ENCODE measurements at regions not wholly inside any gene's neighbourhood (a gene's known extent, or its start where the extent isn't known, plus 50 kb on each side); places are given as distances from the start of the nearest gene placed in this dataset.
A peak's percentile ranks its signal among the peaks of the same experiment; 100 is the strongest.

DNA sequence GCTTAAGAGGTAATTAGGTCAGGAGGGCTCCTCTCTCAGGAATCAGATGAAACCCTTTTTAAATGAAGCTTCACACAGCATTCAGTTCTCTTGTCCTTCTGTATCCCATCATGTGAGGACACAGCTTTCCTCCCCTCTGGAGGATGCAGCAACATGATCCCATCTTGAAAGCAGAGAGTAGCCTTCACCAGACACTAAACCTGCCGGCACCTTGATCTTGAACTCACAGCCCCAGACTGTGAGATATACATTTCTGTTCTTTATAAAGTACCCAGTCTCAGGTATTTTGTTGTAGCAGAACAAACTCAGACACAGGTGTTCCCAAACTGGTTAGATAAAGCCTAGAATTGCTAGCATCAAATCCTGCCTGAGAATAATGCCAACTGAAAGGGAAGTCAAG lies 83.7 kb upstream of the PRICKLE2 start:
- Mint-ChIP-seq H3K4me1 (no peaks in the 10 kb centered on the region), H3K27me3 (no peaks in the 10 kb centered on the region), H3K27ac (no peak overlapping the region), H3K9me3 (peaks cover 4% of the 10 kb centered on the region), H3K36me3 (no peaks in the 10 kb centered on the region), H3K4me3 (no peak overlapping the region)
- ATAC-seq, result no peak

DNA sequence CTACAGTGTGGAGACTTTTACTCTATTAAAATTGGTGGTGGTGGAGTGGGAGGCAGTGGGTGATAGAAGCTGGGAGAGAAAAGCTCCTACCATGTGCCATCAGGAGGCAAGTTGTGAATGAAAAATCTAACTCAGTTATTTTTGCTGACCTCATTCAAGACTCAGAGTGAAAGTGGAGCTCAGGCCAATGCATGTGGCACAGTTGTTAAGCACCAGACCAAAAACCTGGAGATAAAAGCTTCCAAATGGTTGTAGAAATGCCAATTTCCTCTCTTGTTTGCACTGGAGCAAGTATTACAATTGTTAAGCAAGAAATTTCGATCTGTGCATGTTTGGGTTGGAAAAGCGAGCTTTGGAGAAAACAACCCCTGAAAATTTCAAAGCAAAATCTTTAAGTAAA lies 81.5 kb upstream of the PRICKLE2 start:
- Mint-ChIP-seq H3K27ac (no peak overlapping the region), H3K4me3 (no peak overlapping the region), H3K4me1 (no peaks in the 10 kb centered on the region), H3K36me3 (no peaks in the 10 kb centered on the region), H3K27me3 (no peaks in the 10 kb centered on the region), H3K9me3 (no peaks in the 10 kb centered on the region)
- ATAC-seq, result no peak

DNA sequence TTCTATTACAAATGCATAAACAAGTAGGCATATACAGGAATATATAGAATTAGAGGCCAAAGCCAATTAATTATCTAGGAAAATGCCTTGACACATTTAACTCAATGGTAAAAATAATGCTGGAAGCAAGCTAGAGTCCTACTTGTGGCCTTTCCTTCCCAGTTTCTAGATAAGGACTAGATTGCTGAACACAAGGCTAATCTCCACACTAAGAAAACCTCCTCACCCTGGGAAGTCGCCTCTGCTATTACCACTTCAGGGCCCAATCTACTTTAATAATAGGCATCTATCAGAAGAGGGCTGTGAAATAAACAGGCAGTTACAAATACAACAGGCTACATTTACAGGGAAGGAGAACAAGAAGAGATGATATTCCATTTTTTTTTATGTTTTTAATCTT lies 80.5 kb upstream of the PRICKLE2 start:
- Mint-ChIP-seq H3K27ac (no peak overlapping the region), H3K4me3 (no peak overlapping the region), H3K9me3 (no peaks in the 10 kb centered on the region), H3K4me1 (no peaks in the 10 kb centered on the region), H3K36me3 (no peaks in the 10 kb centered on the region), H3K27me3 (peaks cover 4% of the 10 kb centered on the region)
- ATAC-seq, result no peak

DNA sequence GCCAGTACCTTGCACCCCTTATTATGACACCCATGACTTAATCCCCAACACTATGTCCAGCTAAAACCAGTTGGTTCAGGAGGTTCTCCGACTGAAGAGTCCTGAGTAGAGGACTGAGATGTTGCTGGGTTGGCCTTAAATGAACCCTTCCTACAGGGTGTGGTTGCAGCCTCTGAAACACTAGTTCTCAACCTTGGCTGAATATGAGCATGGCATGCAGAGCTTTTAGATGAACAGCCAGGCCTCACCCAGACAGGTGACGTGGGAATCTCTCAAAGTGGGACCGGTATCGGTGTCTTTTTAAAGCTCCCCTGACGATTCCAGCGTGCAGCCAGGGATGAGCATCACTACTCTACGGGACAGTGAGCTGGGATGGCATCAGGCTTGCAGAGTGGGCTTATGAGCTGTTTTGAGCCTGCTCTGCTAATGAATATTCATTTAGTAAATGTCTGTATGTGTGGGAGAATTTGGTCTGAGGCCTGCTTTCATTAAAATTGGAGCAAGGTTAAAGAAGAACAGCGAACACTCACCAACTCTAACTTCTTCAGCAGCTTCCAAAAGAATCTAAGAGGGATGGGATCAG lies 79.7 kb upstream of the PRICKLE2 start:
- no peaks in the 10 kb centered on the region for H3K4me1 Mint-ChIP-seq
- peaks cover 11% of the 10 kb centered on the region for H3K27me3 Mint-ChIP-seq
- H3K27ac Mint-ChIP-seq, result no peak overlapping the region
- H3K36me3 Mint-ChIP-seq, result no peaks in the 10 kb centered on the region
- peak; percentile 12 for ATAC-seq
- no peak overlapping the region for H3K4me3 Mint-ChIP-seq
- no peaks in the 10 kb centered on the region for H3K9me3 Mint-ChIP-seq

DNA sequence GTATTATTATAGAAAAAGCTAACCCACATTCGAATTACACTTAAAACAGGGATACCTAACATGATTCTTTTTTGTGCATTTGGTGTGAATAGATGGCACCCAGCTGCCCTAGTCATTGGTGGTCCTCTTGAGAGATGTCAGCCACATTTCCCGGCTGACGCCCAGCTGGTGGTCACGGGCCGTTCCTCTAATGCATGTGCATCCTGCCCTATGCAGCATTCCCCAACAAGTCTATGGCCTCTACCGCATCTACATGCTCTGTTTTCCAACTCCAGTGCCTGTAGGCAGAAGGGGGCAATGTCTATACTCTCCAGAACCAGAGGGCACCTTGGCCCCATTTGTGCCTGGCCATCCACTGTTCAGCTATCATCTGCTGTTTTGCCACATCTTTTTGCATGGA lies 78.6 kb upstream of the PRICKLE2 start:
- no peaks in the 10 kb centered on the region for H3K9me3 Mint-ChIP-seq
- ATAC-seq, result no peak
- H3K27me3 Mint-ChIP-seq, result peaks cover 21% of the 10 kb centered on the region
- H3K36me3 Mint-ChIP-seq, result no peaks in the 10 kb centered on the region
- H3K4me1 Mint-ChIP-seq, result no peaks in the 10 kb centered on the region
- H3K4me3 Mint-ChIP-seq, result no peak overlapping the region
- no peak overlapping the region for H3K27ac Mint-ChIP-seq

DNA sequence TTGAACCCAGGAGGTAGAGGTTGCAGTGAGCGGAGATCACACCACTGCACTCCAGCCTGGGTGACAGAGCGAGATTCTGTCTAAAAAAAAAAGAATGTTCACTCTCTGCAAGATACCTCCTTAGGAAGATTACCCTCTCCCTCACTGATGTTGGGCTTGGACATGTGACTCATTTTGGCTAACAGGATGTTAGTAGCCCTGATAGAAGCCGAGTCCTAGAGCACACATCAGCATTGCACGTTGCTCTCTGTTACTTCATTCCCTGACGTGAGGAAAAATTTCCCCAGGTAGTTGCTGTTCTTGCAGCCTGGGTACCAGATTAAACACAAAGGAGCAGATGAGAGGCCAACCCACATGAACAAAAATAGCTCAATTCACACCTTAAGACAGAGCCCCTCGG lies 78.1 kb upstream of the PRICKLE2 start:
- no peak for ATAC-seq
- H3K27me3 Mint-ChIP-seq, result peaks cover 26% of the 10 kb centered on the region
- H3K9me3 Mint-ChIP-seq, result no peaks in the 10 kb centered on the region
- no peak overlapping the region for H3K4me3 Mint-ChIP-seq
- no peaks in the 10 kb centered on the region for H3K36me3 Mint-ChIP-seq
- H3K27ac Mint-ChIP-seq, result no peak overlapping the region
- H3K4me1 Mint-ChIP-seq, result no peaks in the 10 kb centered on the region

DNA sequence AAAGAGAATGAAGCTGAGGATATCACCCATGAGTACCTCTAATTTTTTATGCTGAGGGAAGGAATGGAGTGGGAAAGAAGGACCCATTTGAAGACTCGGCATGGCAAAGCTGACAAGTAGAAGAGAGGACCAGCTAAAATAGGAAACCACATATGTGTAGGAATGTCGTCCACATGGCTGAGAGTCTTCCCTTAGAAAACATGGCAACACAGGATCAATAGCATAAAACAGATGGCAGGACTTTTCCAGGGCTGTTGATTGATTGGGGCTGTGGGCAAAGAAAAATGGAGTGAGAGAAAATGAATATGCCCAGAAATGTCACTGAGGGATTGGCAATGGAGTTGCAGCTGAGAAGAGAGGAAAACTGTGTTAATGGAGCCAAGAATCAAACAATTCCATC lies 76.2 kb upstream of the PRICKLE2 start:
- H3K27ac Mint-ChIP-seq, result no peak overlapping the region
- H3K36me3 Mint-ChIP-seq, result no peaks in the 10 kb centered on the region
- H3K4me1 Mint-ChIP-seq, result no peaks in the 10 kb centered on the region
- no peak for ATAC-seq
- H3K9me3 Mint-ChIP-seq, result peaks cover 4% of the 10 kb centered on the region
- H3K27me3 Mint-ChIP-seq, result peaks cover 28% of the 10 kb centered on the region
- no peak overlapping the region for H3K4me3 Mint-ChIP-seq

DNA sequence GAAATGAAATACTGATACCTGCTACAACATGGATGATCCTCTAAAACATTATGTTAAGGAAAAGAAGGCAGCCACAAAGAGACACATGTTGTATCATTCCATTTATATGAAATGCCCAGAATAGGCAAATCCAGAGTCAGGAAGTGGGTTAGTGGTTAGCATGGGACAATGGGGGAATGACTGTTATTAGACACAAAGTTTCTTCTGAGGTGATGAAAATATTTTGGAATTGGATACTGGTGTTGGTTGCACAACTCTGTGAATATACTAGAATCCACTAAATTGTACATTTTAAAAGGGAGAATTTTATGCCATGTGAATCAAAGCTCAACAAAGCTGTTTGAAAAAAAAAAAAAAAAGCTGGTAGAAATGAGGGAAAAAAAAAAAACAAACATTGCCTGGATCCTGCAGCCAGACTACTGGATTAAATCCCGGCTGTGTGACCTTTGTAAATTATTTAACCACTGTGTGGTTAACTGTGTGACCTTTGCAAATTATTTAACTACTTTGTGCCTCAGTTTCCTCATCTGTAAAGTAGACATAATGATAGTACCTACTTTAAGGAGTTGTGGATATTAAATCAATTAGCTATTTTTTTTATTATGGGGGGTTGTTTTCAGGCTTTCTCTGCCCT lies 75.6 kb upstream of the PRICKLE2 start:
- Mint-ChIP-seq H3K27ac (no peak overlapping the region), H3K9me3 (peaks cover 4% of the 10 kb centered on the region), H3K4me1 (no peaks in the 10 kb centered on the region), H3K27me3 (peaks cover 28% of the 10 kb centered on the region), H3K4me3 (no peak overlapping the region), H3K36me3 (no peaks in the 10 kb centered on the region)
- ATAC-seq, result no peak

DNA sequence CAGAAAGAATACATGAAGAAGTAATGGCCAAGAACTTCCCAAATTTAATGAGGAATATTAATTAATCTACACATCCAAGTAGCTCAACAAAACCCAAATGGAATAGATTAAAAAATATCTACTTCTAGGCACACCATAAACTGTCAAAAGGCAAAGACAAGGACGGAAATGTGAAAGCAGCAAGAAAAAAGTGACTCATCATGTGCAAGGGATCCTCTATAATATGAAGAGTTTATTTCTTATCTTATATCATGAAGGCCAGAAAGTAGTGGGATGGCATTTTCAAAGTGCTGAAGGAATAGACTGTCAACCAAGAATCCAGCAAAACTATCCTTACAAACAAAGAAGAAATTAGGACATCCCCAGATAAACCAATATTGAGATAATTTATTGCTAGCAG lies 73.9 kb upstream of the PRICKLE2 start:
- H3K27me3 Mint-ChIP-seq, result peaks cover 28% of the 10 kb centered on the region
- peaks cover 4% of the 10 kb centered on the region for H3K9me3 Mint-ChIP-seq
- H3K27ac Mint-ChIP-seq, result no peak overlapping the region
- ATAC-seq, result no peak
- no peaks in the 10 kb centered on the region for H3K4me1 Mint-ChIP-seq
- no peak overlapping the region for H3K4me3 Mint-ChIP-seq
- no peaks in the 10 kb centered on the region for H3K36me3 Mint-ChIP-seq

DNA sequence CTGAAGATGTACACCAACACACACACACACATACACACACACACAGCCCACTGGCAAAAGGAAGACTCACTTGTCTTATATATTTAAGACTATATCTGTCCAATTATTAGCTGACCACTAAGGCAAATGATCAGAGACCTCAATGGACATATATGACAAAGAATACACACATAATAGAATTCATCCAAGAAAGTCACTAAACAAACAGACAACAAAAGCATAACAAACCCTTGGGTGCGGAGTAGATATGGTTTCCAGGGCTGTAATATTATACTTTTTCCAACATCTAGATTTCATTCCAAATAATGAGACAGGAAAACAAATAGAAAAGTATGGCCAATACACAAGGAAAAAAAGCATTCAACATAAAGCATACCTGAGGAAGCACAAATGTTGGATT lies 72.3 kb upstream of the PRICKLE2 start:
- H3K4me1 Mint-ChIP-seq, result no peaks in the 10 kb centered on the region
- no peak overlapping the region for H3K27ac Mint-ChIP-seq
- H3K36me3 Mint-ChIP-seq, result no peaks in the 10 kb centered on the region
- H3K4me3 Mint-ChIP-seq, result no peak overlapping the region
- H3K9me3 Mint-ChIP-seq, result peaks cover 4% of the 10 kb centered on the region
- ATAC-seq, result no peak
- H3K27me3 Mint-ChIP-seq, result peaks cover 41% of the 10 kb centered on the region

DNA sequence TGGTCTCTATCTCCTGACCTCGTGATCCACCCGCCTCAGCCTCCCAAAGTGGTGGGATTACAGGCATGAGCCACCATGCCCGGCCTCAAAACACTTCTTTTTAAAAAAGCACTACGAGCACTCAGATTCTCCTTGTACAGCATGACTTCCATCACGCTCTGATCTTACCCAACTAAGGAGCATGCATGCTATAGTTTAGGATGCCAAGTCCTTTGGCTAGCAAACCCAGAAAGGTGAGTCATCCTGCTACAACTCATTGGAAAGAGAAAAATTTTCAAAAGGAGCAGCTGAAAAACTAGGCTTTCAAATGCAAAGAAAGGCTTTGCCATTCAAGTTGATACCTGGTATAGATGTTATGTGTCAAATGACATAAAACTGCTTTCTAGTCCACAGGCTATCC lies 70.3 kb upstream of the PRICKLE2 start:
- ATAC-seq, result no peak
- H3K4me3 Mint-ChIP-seq, result no peak overlapping the region
- peaks cover 4% of the 10 kb centered on the region for H3K9me3 Mint-ChIP-seq
- H3K36me3 Mint-ChIP-seq, result no peaks in the 10 kb centered on the region
- no peak overlapping the region for H3K27ac Mint-ChIP-seq
- H3K27me3 Mint-ChIP-seq, result peaks cover 39% of the 10 kb centered on the region
- H3K4me1 Mint-ChIP-seq, result no peaks in the 10 kb centered on the region

DNA sequence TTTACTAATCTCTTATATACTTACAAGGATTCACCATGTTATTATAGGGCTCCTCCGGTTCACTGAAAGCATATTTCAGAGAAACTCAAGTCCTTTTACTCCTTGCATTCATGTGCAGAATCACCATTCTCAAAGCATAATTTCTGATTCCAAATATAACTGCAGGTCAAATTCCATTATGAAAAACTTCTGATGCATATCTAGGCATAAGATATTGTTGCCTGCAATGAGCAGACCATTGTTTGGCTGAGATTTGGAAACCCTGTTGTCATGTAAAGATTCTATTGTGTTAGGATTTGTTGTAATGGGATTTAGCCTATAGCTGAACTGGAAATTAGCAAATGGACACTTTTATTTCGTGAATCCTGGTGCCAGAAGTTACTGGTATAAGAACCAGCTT lies 69.5 kb upstream of the PRICKLE2 start:
- Mint-ChIP-seq H3K27ac (no peak overlapping the region), H3K36me3 (no peaks in the 10 kb centered on the region), H3K9me3 (peaks cover 4% of the 10 kb centered on the region), H3K27me3 (peaks cover 32% of the 10 kb centered on the region), H3K4me1 (no peaks in the 10 kb centered on the region), H3K4me3 (no peak overlapping the region)
- ATAC-seq, result no peak

DNA sequence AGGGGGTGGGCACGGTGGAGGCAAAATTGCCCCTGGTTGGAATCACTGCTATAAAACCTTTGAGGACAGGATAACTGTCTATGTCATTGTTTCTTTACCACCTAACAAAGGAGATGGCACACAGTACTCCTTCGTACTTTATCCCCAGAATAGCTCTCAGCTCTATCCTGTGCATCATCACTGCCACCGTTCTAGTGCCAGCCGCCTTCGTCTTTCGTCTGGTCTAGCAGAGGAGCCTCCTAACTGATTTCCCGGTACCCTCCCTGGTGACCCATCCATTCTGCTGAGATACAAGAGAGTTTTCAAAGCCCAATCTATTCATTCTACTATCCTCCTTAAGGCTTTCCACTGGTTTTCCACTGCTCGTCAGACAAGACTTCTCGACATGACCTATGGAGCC lies 67.9 kb upstream of the PRICKLE2 start:
- Mint-ChIP-seq H3K27ac (no peak overlapping the region), H3K27me3 (peaks cover 16% of the 10 kb centered on the region), H3K4me1 (no peaks in the 10 kb centered on the region), H3K36me3 (no peaks in the 10 kb centered on the region), H3K9me3 (peaks cover 4% of the 10 kb centered on the region), H3K4me3 (no peak overlapping the region)
- ATAC-seq, result no peak

DNA sequence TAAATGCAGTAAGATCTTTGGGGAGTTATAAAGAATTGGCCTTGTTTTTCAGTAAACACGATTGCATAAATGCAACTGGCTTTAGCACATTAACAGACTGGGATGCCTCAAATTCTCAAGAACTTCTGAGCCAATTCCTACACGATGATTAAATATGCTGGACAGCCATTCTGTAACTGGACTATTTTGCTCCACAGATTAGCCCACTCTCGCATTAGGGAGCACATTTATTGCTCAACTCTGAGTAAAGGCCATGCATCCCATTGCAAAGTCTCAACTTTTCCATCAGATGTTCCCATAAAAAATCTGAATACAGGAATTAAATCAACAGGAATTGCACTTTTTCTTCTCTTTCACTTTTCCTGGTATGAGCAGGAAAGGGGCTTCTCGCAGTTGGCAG lies 66.7 kb upstream of the PRICKLE2 start:
- H3K9me3 Mint-ChIP-seq, result no peaks in the 10 kb centered on the region
- no peak overlapping the region for H3K4me3 Mint-ChIP-seq
- no peak for ATAC-seq
- H3K36me3 Mint-ChIP-seq, result no peaks in the 10 kb centered on the region
- H3K4me1 Mint-ChIP-seq, result no peaks in the 10 kb centered on the region
- no peak overlapping the region for H3K27ac Mint-ChIP-seq
- peaks cover 16% of the 10 kb centered on the region for H3K27me3 Mint-ChIP-seq

DNA sequence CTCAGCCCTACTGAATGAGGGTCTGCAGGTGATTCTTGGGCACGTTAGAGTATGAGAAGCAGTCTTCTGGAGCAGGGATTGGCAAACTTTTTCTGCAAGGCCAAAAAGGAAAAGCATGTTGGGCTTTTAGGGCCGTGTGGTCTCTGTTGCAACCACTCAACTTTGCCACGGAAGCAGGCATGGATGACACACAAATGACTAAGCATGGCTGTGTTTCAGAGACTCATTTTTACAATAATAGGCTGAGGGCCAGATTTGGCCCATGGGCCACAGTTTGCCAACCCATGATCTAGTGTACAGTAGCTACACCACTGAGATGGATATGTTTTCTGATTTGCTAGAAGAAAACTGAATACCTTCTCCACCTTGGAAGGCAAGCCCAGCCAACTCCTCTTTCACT lies 66.1 kb upstream of the PRICKLE2 start:
- Mint-ChIP-seq H3K9me3 (no peaks in the 10 kb centered on the region), H3K4me1 (no peaks in the 10 kb centered on the region), H3K36me3 (no peaks in the 10 kb centered on the region), H3K27ac (no peak overlapping the region), H3K4me3 (no peak overlapping the region), H3K27me3 (peaks cover 16% of the 10 kb centered on the region)
- ATAC-seq, result no peak

DNA sequence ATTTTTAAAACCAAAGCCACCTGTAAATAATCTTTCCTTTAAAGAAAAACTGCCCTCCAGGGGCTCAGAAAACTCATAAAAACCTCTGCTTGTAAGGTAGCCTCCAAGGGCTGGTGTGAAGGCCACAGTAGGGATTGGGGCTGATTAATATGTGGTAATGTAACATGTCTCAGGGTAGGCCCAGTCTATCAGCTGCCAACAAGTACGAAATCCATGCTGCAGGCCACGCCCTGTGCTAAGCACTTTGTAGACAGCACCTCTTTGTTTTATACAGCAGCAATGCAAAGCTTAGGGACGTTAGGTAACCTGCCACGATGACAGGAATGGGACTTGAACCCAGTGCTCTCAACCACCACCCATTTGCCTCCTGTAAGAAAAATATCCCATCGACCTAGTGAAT lies 65.6 kb upstream of the PRICKLE2 start:
- no peak overlapping the region for H3K4me3 Mint-ChIP-seq
- no peak overlapping the region for H3K27ac Mint-ChIP-seq
- no peak for ATAC-seq
- H3K4me1 Mint-ChIP-seq, result no peaks in the 10 kb centered on the region
- peaks cover 16% of the 10 kb centered on the region for H3K27me3 Mint-ChIP-seq
- H3K9me3 Mint-ChIP-seq, result no peaks in the 10 kb centered on the region
- no peaks in the 10 kb centered on the region for H3K36me3 Mint-ChIP-seq

DNA sequence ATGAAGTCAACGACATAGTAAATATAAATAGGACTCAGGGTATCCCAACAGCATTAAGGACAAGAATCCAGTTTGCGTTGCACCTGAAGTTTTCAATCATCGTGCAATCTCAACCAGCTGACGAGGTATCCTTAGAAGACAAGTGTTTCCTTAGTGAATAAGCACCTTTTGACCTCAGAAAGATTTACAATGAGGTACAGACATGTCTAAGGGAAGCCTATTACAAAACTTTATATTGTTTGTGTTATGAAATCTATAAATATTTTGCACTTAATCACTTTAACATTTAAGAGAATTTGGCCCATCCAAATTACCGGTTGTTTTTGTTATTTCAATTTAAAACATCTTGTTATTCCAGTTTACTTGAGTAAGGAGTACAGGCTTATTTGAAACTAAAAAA lies 64.9 kb upstream of the PRICKLE2 start:
- no peaks in the 10 kb centered on the region for H3K36me3 Mint-ChIP-seq
- no peaks in the 10 kb centered on the region for H3K4me1 Mint-ChIP-seq
- no peak for ATAC-seq
- peaks cover 16% of the 10 kb centered on the region for H3K27me3 Mint-ChIP-seq
- no peak overlapping the region for H3K27ac Mint-ChIP-seq
- no peaks in the 10 kb centered on the region for H3K9me3 Mint-ChIP-seq
- H3K4me3 Mint-ChIP-seq, result no peak overlapping the region

Data from stimulated activated memory B cell treated with anti-CD40 and anti-IgM and Interleukin-4, amounts not matched to agents 10 μg/mL and 1 μg/mL and 100 μg/mL, for 72 hours (primary cell).